Motor neuron (in vitro differentiated cells): ENCODE measurements at regions not wholly inside any gene's neighbourhood (a gene's known extent, or its start where the extent isn't known, plus 50 kb on each side); places are given as distances from the start of the nearest gene placed in this dataset.

Experiments used
- ATAC-seq, 8 experiments: fragments of 200-7000 bp; cut with Tn5 transposase; replicated peaks in 6 of 8; 2 replicates each; pipeline ENCODE4 v1.8.0; 2021; ENCODE audit warnings: mild to moderate bottlenecking in 8 of 8, moderate library complexity in 8 of 8
- H3K27ac ChIP-seq, 2 donors: fragments of 250-450 bp; sonication (Bioruptor Pico); 2 replicates each; pipeline ENCODE4 v1.9.0; 2021; ENCODE audit warnings: antibody characterized with exemption in 2 of 2, mild to moderate bottlenecking in 2 of 2, moderate library complexity in 1 of 2
- H3K4me1 ChIP-seq, 2 donors: fragments of 250-450 bp; sonication (Bioruptor Pico); replicated peaks in 1 of 2; 2 replicates each; pipeline ENCODE4 v1.6.1; 2021; ENCODE audit warnings: antibody characterized with exemption in 2 of 2, mild to moderate bottlenecking in 2 of 2, moderate library complexity in 1 of 2
- H3K4me3 ChIP-seq, 5 donors: fragments of 250-450 bp; sonication (Bioruptor Pico); 2 replicates each; pipeline ENCODE4 v1.9.0; 2021; ENCODE audit warnings: antibody characterized with exemption in 5 of 5, mild to moderate bottlenecking in 5 of 5, moderate library complexity in 4 of 5
- WGBS, 10 experiments: fragments of 450-650 bp; shearing (Covaris generic); methylation state at CpG; one replicate each; pipeline ENCODE4 v1.0.0; 2022; 5-methylcytosine and 5-hydroxymethylcytosine counted together
- in situ Hi-C, 9 experiments: fragments of 400-800 bp; cut with MboI; loops; one replicate each; pipeline ENCODE4 v1.15.0; 2021; ENCODE audit warnings: low sequenced_read_pairs in 9 of 9, low pct_unique_long_range_greater_than_20kb in 2 of 9; ENCODE audit not compliant: unreplicated experiment in 9 of 9

DNA sequence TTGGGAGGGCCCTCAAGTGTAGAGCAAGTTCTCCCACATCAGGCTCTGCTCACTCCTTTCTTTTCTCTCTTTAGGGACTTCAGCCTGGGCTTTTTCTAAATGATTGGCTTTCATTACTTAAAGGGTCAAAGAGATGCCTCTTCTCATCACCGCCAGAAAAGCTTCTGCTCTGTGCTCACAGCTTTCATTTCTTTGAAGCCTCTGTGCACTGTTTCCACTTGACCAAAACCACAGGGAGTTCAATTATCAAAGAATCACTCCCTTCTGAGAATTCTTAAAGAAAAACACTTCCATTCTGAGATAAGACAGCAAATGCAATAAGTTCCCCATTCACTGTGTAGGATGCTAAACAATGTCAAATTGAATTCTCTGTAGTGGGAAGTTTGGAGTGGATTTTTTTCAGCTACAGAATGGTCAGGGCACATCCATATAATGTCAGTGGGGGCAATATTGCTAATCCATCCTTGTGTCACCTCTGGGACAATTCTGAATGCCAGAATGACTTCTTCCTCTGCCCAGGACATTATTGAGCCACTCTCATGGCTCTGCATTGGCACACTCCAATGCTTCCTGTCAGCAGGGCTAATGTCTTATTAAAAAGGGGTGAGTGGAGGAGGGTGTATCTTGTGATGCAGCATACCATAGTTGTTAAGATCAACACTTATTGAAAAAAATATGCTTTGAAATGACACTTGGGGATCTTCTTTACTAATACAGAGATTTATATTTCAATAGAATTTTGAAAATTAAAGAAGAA is 217.6 kb downstream of the SNCA start:
- Histone ChIP-seq H3K4me3 (no peak overlapping the region), H3K4me1 (peaks cover 0 to 20% of the 10 kb centered on the region in 2 donors), H3K27ac (no peak overlapping the region)
- ATAC-seq: no peak
- WGBS, 10 experiments: 20 to 56% (median 41%) methylated on average over 1 of the region's 1 CpG; no CpG with 5 or more reads in 2 of the 10 experiments
- in situ Hi-C loops: no loop called here

DNA sequence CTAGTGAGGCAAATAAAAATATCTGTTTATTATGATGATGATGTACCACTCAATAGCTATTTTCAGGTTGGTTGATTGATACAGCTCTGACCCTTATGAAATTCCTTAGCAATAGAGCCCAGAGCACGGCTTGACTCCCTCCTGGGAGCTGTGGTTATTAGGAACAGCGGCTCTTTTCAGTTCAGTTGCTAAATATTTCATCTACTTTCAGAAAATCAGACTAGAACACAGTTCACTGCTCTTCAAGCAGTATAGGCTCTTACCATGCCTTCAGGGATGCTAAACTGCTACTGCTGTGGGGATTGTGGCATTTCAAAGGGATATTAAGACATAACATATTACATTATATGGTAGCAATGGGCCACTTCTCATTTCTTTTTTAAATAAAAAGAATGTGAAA is 218.8 kb downstream of the SNCA start:
- no peak overlapping the region for H3K4me3 ChIP-seq
- no peak overlapping the region for H3K27ac ChIP-seq
- in situ Hi-C loops: no loop called here
- H3K4me1 ChIP-seq: peaks cover 0 to 20% of the 10 kb centered on the region in 2 donors
- 20 to 60% methylated on average over 1 of the region's 2 CpGs; no CpG with 5 or more reads in 8 of the 10 experiments for WGBS, 10 experiments
- peak in 1 of 8 experiments; percentile 15 for ATAC-seq

DNA sequence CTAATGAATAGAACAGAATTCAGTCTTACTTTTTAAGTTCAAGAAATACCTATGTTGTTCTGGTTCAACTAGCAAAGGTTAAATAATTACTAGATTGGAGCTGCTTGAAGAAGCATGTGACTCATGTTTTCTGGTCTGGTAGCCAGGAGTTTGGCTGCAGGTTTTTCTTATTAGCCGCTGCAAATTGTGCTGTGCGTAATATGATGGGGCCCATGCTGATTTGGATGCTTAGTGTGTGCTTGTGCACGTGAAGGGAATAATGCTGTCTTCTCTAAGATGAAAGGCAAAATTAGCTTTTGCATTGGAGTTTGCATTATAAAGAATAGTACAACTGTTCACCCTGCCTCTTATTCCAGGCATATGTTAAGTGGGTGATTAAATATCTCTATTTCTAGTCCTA is 219.6 kb downstream of the SNCA start:
- no peak overlapping the region for H3K27ac ChIP-seq
- H3K4me1 ChIP-seq: peaks cover 0 to 20% of the 10 kb centered on the region in 2 donors
- ATAC-seq: peak in 6 of 8 experiments; percentile 44 to 64 (median 54)
- 7 to 73% (median 45%) methylated on average over 2 to 3 of the region's 3 CpGs; no CpG with 5 or more reads in 2 of the 10 experiments for WGBS, 10 experiments
- no peak overlapping the region for H3K4me3 ChIP-seq
- in situ Hi-C loops: no loop called here

DNA sequence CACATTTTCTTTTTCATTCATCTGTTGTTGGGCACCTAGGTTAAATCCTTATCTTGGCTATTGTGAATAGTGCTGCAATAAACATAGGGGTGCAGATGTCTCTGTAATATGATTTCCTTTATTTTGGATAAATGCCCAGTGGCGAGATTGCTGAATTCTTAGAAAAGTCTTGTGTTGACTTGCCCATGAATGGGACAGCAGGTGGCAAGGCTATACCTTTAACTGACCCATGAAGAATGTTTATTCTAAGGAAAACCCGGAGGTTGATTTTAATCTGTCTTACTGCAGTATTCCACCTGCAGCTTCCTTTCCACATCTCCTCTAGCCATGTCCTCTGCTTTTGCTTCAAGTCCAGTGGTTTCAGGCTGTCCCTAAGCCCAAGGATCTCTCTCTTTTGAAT is 220.6 kb downstream of the SNCA start:
- in situ Hi-C loops: no loop called here
- no peak overlapping the region for H3K4me3 ChIP-seq
- no peak for ATAC-seq
- H3K4me1 ChIP-seq: peaks cover 0 to 20% of the 10 kb centered on the region in 2 donors
- WGBS, 10 experiments: 19 to 100% (median 67%) methylated on average over 1 to 2 of the region's 2 CpGs; no CpG with 5 or more reads in 1 of the 10 experiments
- no peak overlapping the region for H3K27ac ChIP-seq

DNA sequence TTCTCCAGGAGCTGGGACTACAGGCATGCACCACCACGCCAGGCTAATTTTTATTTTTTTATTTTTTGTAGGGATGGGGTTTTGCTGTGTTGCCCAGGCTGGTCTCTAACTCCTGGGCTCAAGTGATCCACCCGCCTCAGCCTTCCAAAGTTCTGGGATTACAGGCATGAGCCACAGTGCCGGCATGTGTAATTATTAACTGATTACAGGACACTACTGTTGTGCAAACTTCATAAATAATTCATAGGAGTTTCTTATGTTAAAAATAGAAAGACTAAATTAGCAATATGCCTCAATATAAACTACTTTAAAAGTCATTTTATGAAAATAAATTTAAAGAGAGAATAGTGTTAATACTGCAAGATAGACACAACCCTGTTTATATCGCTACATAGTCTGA is 221.9 kb downstream of the SNCA start:
- H3K27ac ChIP-seq: no peak overlapping the region
- 26 to 100% (median 93%) methylated on average over 1 to 4 of the region's 4 CpGs for WGBS, 10 experiments
- H3K4me1 ChIP-seq: peaks cover 0 to 20% of the 10 kb centered on the region in 2 donors
- ATAC-seq: no peak
- H3K4me3 ChIP-seq: no peak overlapping the region
- in situ Hi-C loops: no loop called here

DNA sequence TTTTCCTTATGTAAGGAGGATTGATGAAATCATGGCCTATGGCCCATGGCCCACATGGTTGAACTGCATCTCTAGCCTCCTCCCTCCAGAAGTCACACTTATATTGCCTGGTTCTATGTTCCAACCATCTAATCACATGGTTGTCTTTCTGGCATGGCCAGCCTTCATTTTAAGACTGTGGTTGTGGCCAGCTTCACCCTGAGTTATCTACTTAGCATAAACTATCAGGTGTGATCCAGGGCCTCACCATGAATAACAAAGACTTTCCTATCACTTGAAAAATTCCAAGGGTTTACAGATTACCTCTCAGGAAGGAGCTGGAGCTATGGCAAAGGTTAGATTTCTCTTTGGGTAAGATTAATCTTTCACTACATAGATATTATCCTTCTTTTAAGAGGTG is 222.8 kb downstream of the SNCA start:
- in situ Hi-C loops: no loop called here
- H3K27ac ChIP-seq: no peak overlapping the region
- ATAC-seq: no peak
- H3K4me1 ChIP-seq: peaks cover 0 to 18% of the 10 kb centered on the region in 2 donors
- H3K4me3 ChIP-seq: no peak overlapping the region

DNA sequence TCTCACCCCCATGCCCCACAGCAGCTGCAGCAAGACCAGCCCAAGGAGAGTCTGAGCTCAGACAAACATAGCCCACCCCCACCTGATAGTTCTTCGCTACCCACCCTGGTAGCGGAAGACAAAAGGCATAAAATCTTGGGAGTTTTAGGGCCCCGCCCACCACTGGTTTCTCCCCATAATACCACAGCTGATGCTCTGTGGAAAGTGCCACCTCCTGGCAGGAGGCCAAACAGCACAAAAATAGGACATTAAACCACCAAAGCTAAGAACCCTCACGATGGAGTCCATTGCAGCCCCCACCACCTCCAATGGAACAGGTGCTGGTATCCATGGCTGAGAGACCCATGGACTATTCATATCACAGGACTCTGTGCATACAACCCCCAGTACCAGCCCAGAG is 226.7 kb downstream of the SNCA start:
- in situ Hi-C loops: no loop called here
- no peaks in the 10 kb centered on the region for H3K4me1 ChIP-seq
- no peak overlapping the region for H3K4me3 ChIP-seq
- WGBS, 10 experiments: 49 to 100% (median 80%) methylated on average over 1 to 4 of the region's 4 CpGs; no CpG with 5 or more reads in 6 of the 10 experiments
- no peak overlapping the region for H3K27ac ChIP-seq
- no peak for ATAC-seq

DNA sequence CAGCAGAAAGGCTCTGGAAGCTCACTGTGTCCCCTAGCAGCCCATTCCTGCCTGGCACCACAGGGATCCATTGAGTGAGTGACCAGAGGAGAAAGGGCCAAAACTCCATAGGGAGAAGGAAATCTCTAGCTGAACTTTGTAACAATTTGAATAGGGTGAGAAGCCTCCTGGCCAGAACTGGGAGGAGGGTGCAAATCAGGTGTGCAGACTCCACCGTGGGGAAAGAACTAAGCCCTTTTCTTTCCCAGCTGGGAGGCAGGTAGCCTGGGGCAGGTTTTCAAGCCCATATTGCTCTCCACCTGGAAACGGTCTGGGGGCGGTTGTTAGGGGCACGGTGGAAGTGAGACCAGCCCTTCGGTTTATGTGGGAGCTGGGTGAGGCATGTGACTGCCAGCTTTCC is 227.2 kb downstream of the SNCA start:
- H3K4me1 ChIP-seq: no peaks in the 10 kb centered on the region
- no peak overlapping the region for H3K4me3 ChIP-seq
- no peak for ATAC-seq
- in situ Hi-C loops: no loop called here
- H3K27ac ChIP-seq: no peak overlapping the region
- no CpG with 5 or more reads among the region's 5 CpGs for WGBS, 10 experiments

DNA sequence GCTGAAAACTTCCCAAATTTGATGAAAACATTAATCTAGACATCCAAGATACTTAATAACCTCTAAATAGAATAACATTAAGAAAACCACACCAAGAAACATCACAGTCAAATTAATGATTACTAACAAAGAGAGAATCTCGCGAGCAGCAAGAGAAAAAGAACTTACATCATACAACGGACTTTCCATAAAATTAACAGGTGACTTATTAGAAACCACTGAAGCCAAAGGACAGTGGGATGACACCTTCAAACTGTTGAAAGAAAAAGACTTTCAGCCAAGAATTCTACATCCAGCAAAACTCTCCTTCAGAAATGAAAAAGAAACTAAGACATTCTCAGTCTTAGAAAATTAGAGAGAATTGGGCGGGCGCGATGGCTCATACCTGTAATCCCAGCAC is 232.0 kb downstream of the SNCA start:
- no peak overlapping the region for H3K27ac ChIP-seq
- in situ Hi-C loops: no loop called here
- no peaks in the 10 kb centered on the region for H3K4me1 ChIP-seq
- 49 to 97% (median 86%) methylated on average over 3 to 6 of the region's 6 CpGs; no CpG with 5 or more reads in 1 of the 10 experiments for WGBS, 10 experiments
- no peak for ATAC-seq
- no peak overlapping the region for H3K4me3 ChIP-seq

DNA sequence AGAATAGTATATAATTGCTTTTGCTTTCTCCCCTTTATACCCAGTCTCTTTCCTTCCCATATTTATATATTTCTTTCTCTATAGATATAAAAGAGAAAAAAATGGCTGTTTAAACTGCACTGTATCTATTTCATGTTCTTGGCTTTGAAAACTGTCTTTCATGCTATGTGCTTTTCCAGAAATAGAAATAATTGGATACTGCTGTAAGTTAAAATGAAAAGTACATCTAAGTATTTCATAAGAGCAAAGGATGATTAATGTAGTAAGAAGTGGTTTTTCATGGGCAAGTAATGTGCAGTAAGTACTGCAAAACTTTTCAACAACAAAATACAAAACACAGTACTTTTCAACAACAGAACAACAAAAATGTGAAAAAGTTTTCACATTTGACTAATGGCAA is 237.9 kb downstream of the SNCA start:
- no peak overlapping the region for H3K4me3 ChIP-seq
- no peak for ATAC-seq
- in situ Hi-C loops: no loop called here
- H3K4me1 ChIP-seq: peaks cover 3 to 16% of the 10 kb centered on the region in 2 donors
- no peak overlapping the region for H3K27ac ChIP-seq

DNA sequence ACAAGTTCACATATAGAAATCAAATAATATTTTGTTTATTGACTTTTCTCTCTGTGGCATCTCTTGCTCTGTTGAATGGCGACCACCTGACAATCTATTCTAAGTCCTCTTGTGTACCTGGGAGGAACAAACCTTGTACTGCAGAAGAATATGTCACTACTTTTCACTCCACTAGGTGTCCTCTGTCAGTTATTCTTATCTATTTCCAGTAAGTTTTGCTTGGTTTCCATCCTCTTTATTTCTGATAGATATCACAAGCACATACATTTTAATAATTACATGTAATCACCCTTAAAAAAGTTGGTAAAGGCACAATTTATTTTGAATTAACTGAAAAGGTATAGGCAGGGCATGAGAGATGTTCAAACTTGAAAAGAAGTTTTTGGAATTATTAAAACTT is 238.4 kb downstream of the SNCA start:
- H3K4me3 ChIP-seq: no peak overlapping the region
- no peak overlapping the region for H3K27ac ChIP-seq
- WGBS, 10 experiments: 0 to 100% (median 76%) methylated on average over 1 of the region's 1 CpG
- peaks cover 3 to 16% of the 10 kb centered on the region in 2 donors for H3K4me1 ChIP-seq
- in situ Hi-C loops: no loop called here
- ATAC-seq: no peak

DNA sequence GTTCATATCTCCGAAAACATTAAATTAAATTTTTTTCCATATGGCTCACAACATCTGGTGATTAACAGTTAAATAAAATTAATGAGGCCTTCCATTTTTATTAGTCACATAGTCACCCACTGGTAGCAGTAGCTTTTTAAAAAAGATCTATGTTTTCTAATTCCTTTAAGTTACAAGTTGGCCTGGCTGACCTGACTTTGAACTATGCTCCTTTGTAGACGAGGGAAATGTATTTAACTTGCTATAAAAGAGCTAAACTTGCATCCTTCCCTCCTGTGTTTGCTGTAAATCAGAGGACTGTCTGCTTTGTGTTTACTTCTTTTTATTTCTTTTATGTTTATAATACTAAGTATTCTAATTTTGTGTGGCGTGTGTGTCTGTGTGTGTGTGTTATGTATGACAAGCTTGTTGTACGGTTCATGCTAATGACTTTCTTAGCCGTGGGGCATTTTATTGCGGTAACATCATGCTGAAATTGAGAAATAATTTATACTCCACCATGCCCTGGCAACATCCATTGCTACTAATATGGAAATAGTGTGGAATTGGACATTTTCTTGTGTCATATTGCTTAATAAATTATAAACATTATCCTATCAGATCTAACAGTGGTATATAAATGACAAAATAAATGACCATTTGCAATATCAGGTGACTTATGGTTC is 241.7 kb downstream of the SNCA start:
- peak; percentile 31 to 95 (median 57) for ATAC-seq

DNA sequence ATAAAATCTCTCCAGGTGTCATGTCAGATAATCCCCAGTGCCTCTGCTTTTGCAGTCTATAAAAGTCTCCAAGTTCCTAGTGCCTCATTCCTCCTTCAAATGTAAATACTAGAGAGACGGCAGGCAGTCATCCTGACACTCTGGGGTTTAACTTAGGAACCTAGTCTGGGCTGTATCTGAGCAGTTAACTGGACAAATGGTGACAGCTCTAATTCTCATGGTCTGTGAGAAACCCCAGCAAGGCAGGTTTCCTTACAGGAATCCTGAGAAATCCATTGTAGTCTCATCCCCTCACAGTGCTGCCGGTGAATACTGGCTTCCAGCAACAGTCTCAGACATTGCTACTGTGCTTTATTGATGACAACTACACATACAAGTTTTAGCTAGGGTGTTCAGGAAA is 246.8 kb downstream of the SNCA start:
- in situ Hi-C loops: no loop called here
- WGBS, 10 experiments: 0 to 75% (median 47%) methylated on average over 1 to 2 of the region's 2 CpGs; no CpG with 5 or more reads in 3 of the 10 experiments

More for the DNA sequence above, 241.7 kb downstream of the SNCA start:
- in situ Hi-C loops: no loop called here
- H3K4me1 ChIP-seq: peaks cover 8 to 22% of the 10 kb centered on the region in 2 donors
- H3K4me3 ChIP-seq: no peak overlapping the region
- no peak overlapping the region for H3K27ac ChIP-seq
- WGBS, 10 experiments: 9 to 100% (median 51%) methylated on average over 1 to 6 of the region's 6 CpGs

More for the DNA sequence above, 246.8 kb downstream of the SNCA start:
- Histone ChIP-seq H3K4me3 (no peak overlapping the region), H3K27ac (no peak overlapping the region), H3K4me1 (peaks cover 11 to 50% of the 10 kb centered on the region in 2 donors)
- ATAC-seq: peak in 5 of 8 experiments; percentile 46 to 77 (median 52)
